ENCODE measurements at regions not wholly inside any gene's neighbourhood (a gene's known extent, or its start where the extent isn't known, plus 50 kb on each side); places are given as distances from the start of the nearest gene placed in this dataset.
A peak's percentile ranks its signal among the peaks of the same experiment; 100 is the strongest.
"Not testable (repeated sequence)": the region's sequence is repeated elsewhere in the genome, so short reads cannot be mapped to it uniquely, and the experiment has no call there.

DNA sequence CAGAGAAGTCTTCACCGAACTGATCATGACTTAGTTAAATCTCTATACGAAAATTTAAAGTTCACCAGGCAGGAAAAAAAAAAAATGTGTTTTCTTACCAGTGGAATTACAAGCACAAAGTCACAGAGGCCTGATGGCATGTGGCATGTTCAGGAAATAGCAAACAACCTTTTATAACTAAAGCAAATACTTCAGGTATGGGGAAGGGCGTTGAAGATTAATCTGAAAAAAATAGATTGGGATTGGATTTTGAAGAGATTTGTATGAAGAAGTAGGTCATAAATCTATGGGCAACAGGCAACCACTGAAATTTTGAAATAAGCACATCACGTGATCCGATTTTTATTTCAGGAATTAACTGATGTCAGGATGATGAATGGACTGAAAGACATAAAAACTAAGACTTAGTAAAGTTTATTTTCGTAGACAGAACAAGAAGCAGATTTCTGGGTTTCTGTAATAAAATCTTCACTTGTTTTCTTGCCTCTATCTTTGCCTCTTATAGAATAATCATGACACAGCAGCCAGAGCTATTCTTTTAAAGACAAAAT is 295.9 kb upstream of the ADGRL4 start:
- DNase-seq: no peak

DNA sequence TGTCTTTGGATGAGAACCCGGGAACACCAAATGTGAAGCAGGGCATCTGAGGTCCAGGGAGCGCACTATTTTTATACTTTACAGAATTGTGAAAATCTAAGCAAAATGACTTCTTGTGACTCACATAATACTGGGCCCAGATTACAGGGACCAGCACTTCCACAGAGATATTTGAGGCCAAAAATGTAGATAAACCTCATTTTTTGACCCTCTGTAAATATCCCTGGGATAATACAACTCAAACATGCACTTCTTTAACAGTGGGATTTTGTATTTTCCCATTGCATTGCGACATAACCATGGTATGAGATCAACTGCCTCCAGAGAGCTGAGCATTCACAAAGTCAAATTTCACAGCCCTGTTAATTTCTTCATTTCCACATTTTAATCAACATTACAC is 289.4 kb upstream of the ADGRL4 start:
- no peak for DNase-seq

DNA sequence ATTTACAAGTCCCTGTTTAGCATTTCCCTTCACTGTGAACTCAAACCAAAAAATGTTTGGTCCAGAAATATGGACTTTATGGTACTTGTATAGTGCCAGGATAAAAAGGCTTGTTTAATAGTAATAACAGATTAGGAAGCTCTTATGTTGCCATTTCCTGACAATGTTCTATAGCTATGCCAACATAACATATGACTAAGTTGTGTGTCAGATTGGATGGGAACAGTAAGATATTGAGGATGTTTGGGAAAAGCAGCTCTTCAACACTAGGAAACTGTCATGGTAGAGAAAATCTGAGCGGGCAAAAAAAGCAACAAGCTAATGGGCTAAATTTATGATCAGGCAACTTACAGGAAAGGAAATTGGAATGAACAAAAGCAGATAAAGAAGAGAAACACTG is 287.1 kb upstream of the ADGRL4 start:
- DNase-seq: no peak

DNA sequence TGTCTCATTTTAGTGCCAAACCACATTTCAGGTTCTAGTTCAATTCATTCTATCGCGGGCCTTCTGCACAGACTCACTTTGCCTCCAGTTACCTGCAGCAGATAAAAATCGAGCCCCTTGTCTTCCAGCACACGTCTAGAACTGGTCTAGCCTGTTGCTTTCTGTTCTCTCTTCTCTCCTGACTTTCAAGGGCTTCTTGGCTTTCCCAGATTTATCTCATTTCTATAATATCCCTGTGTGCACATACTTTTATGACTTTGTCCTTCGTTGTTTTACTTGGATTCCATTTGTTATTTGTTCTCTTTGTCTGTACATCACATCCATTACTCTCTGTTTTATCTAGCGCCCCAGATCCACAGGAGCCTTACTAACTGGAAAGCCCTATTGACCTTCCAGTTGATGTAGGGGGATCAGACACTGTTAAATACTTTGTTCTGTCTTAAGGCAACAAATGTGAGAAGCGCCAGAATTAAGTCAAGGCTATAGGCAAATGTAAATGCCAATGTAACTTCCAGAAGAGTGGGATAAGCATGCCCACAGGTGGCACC is 284.5 kb upstream of the ADGRL4 start:
- no peak for DNase-seq

DNA sequence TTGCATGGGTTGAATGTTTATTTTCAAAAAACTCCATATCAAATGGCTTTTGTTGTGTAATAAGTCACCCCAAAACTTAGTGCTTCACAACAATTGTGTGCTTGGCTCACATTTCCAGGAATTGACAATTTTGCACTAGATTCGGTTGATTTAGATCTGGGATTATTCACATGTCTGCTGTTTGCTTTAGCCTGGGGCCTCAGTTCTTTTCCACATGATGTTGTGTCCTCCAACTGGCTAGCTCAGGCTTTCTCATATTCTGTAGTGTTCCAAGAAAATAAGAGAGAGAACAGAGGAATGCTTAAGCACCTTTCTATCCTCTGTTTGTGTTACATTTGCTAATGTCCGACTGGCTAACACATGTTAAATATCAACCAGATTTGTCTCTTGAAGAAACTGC is 281.5 kb upstream of the ADGRL4 start:
- DNase-seq: no peak

DNA sequence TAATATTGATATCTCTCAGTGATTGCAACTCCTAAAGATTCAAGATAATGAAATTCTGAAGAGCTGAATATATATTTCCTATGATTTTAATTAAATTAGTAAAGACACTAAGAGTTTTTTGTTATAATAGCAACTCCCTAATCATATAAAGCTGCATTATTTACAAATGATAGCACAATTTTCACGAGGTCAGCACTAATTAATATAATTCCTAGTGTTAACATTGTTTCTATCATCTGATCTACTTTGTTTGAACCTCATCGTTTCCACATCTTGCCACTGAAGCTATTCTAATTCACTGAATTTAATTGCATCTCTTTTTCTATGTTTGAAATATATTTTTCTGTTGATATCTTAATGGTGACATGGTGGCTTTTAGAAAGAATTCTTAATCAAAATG is 279.1 kb upstream of the ADGRL4 start:
- DNase-seq: no peak

DNA sequence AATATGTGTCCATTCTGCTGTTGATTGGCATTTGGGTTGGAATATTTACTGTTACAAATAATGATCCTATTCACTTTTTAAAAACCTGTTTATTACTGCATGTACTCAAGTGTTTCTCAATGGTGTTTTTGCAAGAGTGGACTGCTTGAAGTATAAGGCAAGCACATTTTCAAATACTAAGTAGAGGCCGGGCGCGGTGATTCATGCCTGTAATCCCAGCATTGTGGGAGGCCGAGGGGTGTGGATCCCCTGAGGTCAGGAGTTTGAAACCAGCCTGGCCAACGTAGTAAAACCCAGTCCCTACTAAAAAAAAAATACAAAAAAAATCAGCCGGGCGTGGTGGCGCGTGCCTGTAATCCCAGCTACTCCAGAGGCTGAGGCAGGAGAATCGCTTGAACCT is 276.9 kb upstream of the ADGRL4 start:
- no peak for DNase-seq

DNA sequence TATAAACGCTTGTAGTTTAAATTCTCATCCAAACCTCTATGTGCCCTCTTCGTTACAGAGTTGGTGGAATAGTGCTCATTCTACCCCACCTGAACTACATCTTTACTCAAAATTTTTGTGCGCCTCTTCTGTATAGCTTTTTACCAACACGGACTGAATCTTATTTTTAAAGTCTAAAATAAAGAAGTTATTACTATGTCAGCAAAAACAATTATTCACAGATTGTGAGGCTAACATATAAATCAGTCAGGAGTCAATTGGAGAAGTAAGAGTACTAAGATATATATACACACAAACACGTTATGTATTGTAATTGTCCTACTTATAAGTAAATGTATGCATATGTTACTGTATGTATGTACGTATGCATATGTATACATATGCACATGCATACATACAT is 274.9 kb upstream of the ADGRL4 start:
- no peak for DNase-seq

DNA sequence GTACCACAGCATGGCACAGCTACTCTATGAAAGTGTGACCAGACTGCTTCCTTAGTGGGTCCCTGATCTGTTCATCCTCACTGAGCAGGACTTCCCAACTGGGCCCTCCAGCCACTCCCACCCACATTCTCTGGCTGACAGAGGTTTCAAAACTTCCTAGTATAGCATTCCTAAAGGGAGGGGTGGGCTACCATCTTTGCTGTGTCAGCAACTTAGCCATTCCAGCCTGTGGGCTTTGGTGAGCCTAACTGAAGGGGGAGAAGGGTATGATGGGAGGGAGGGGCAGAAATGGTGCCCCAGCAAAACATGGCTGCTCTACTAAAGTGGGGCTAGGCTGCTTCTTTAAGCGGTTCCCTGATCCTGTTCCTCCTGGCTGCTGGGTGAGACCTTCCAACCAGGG is 265.2 kb upstream of the ADGRL4 start:
- DNase-seq: peak; percentile 46

DNA sequence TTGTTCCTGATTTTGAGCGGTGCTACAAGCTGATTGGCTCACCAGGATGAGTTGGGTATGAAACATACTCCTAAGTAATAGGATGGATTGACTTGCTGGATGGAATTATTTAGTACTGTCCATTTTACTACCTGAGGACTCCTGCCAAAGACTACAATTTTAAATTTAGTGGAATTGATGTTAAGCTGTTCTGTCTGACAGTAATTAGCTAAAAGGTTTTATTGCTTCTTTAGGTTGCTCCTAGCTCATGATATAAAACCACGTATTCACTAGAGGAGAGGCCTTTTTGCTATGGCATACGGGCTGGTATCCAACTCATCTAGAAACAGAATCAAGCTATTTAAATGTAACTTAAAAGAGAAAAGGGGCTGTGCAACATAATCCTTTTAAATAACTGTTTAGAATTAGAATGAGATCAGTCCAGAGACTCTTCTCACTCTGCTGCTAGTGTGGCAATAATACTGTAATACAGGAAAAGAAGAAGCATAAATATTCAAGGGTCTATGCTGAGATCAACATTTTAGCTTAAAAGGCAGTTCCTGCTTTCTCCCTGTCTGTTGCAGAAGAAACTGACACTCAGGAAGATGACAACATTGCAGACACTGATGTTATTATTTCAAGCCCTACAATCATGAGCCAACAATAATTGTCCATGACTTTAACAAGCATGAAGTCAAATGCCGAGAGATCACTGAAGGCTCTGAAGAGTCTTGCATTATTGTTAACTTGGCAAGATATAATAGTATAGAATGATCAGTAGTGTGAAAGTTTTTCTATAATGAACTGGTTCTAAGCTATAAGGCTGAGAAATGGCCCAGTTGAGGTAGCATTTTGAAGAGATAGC is 258.7 kb upstream of the ADGRL4 start:
- no peak for DNase-seq

DNA sequence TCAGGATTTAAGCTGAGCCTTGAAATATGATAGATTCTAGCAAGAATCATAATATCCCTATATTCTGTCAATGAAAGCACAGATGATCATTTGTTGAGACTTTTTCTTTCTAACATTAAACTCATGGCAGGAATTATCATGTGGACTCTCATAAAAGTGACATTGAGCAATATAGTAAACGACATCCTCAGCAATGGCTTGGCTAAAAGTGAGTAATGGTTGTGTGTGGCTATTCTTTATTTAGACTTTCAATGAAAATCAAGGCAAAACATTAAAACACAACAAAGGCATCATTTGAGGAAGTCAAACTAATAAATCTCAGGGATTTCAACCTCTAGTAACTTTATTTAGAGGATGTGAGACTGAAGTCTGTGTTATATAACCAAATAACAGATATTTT is 257.8 kb upstream of the ADGRL4 start:
- no peak for DNase-seq

DNA sequence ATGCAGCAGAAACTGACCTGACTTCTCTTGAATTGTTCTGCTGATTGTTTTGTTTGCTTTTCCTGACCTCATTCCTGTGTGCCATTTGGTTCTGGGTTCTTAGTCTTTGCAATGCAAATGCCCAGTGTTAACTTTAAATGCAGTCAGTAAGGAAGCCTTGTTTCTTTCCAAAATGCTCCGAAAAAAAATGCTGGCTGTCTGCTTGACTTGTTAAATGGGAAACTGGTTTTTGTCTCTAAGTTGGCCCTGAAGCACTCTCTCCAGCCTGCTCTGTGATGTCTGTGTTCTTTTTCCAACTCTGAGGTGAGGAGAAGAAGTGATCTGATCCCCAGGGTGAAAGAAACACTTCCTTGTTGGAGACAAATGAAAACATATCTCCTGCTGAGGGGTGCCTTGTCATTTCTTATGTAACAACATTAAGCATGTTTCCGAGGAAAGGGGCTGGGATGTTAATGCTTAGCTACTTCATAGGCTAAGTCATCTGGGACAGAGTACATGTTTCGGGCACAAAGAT is 256.3 kb upstream of the ADGRL4 start:
- DNase-seq: no peak

DNA sequence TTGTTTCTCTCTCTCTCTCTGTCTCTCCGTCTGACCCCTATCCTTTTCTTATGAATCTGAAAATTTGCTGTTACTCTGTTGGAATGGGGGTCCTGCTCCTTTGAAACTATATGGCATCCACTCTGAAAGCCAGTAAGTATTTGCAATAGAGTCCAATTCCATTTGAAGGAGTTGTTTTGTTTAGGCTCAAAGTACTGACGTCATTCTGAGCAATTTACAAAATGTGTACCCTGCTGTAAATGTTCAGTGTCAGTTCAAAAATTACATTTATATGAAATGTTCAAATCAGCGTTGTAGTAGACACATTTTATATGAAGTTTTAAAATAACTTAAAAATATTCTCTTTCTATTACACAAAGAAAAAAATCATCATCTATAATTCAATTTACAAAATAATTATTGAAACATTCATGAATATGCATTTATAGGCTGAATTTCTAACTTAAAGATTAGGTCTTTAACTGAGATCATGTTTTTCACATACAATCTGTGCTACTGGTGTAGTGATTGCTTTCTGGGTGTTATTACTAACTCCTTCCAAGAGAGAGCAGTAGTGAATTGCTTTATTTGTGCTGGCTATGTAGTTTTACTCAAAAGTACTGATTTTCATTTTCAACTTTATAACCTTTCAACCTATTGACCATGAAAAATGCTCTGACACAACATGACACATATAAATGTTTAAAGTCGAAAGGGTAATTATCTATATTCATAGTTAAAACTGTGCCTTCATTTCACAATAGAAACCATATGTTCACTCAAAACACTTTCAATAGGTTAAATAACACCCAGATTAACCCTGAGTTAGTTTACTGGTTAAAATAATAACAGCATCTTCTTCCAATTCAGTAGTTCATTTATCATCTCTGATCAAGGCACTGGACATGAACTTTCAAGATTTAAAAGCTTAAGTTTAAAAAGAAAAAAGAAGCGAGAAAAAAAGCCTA is 253.1 kb upstream of the ADGRL4 start:
- no peak for DNase-seq

DNA sequence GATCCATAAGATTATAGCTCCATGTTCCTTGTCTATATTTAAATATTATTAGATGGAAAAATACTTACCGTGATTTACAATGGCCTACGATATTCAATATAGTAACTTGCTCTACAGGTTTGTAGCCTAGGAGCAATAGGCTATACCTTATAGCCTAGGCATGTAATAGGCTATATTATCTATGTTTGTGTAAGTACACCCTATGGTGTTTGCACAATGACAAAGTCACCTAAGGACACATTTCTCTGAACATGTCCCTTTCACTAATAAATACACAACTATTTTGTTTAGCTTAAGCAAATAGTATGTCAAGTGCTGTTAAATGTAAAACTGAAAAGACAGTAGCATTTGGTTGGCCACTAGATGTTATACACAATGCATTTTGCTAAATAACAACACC is 248.9 kb upstream of the ADGRL4 start:
- no peak for DNase-seq

DNA sequence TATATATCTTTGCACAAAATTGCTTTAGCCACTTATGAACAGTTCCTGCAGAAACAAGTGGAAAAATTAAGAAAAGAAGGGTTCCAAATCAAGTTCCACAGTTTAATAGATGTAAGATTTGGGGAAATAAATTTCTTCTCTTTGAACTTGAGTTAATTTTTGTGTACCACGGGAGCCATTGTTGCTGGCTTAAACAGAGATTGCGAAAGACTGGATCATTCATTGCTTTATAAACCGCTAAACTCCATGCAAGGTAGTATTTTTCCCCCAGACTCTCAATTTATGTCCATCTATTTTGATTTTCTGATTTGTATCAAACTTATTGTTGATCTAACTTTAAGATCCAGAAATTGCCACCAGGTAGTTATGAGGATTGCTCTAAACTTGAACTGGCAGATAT is 246.1 kb upstream of the ADGRL4 start:
- DNase-seq: no peak

DNA sequence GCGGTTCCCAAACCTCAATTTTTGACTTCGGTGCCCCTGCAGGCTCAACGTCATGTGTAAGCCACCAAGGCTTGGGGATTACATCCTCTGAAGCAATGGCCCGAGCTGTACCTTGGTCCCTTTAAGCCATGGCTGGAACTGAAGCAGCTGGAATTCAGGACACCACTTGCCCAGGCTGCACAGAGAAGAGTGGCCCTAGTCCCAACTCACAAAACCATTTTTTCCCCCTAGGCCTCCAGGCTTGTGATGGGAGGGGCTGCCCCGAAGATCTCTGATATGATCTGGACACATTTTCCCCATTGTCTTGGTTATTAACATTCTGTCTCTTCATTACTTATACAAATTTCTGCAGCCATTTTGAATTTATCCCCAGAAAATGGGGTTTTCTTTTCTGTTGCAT is 233.3 kb upstream of the ADGRL4 start:
- DNase-seq: no peak

DNA sequence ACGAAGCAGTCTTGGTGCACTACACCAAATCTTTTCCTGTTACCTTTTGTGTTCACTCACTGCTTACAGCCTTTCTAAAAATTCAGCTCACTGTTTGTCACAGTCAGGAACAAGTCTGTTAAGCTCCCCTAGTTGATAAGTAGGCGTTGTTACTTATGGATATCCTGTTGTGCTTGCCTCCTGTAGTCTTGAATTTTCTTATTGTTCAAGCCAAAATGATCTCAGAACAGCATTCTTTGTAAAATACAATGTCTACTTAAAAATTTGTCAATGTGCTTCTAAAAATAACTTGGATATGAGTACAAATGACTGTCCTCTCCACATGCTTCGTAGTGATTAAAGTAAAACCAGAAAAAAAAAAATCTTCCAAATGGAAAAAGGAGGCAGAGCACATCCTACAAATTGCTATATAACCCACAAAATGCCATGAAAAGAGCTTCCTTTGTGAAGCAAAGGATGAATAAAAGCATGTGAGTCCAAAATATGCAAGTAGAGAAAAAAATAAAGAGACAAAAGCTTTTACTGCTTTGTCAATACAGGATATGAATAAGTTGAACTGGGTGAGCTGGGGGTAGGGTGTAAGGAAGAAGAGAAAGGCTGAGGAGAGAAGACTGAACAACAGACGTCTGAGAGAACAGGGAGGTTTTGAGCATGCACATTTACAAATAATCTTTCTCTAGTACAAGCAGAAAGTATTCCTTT is 228.9 kb upstream of the ADGRL4 start:
- no peak for DNase-seq

DNA sequence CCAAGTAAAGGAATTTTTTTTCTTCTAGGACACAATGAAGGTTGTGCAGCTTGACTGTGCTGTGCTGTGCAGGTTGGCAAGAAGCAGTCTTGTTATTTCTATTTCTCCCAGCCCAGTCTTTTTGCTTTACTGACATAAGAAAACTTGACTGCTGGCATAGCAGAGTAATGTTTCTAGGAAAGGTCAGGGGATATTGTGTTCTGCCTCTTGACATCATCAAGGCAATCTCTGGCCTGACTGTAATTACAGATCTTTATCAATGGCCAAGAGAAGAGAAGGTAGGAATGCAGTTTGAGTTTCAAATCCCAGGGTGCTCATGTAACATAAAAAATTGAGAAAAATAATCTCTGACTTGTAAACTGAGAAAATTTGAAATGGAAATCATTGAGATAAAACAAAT is 226.3 kb upstream of the ADGRL4 start:
- no peak for DNase-seq

DNA sequence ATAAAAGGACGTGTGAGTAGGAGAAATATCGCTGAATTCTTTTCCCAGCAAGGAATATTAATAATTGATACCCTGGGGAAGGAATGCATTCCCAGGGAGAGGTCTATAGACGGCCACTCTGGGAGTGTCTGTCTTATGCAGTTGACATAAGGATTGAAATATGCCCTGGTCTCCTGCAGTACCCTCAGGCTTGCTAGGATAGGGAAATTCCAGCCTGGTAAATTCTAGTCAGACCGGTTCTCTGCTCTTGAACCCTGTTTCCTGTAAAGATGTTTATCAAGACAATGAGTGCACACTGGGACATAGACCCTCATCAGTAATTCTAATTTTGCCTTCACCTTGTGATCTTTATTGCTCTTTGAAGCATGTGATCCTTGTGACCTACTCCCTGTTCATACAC is 224.2 kb upstream of the ADGRL4 start:
- DNase-seq: not testable (repeated sequence)

DNA sequence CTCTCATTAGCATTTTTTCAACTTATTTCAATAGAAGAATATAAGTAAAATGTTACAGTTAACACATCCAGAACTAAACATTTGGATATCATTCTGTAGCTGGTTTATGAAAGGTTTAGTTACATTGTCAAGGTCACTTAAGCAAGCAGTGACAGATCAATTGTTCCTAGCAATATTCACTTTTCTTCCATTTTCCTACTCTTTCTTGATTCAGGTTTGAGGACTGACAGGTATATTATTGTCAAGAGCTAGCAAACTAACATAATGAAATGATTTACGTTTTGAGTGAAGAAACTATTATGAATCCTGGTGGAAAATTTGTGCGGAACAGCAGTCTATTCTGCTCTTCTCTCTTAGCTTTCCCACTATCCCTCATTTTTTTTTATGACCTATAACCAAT is 220.4 kb upstream of the ADGRL4 start:
- DNase-seq: no peak

DNA sequence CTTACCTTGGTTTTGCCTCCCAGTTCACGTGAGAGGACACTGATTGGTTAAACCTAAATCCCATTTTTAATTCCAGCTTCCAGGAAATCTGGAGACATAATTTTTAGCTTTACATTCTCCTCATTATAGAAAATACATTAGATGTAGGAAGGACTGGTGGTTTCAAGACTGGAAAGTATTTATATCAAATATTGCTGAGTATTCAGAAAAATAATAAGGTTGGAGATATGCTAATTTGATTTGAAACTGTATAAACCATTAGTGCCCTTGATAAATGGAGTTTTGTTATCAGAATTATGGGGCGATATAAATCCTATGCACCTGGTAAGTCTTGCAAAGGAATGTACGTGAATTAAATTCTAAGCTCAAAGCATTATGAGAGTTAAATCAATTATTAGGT is 218.0 kb upstream of the ADGRL4 start:
- no peak for DNase-seq

DNA sequence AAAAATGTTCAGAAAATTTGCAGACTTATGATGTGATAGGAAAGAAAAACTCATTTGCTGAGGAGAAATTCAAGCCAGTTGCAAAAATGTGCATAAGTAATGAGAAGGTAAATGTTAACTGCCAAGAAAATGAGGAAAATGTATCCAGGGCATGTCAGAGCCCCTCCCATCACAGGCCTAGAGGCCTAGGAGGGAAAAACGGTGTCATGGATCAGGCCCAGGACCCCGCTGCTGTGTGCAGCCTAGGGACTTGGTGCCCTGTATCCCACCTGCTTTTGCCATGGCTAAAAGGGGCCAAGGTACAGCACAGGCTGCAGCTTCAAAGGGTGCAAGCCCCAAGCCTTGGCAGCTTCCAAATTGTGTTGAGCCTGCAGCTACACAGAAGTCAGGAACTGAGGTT is 214.0 kb upstream of the ADGRL4 start:
- DNase-seq: no peak

DNA sequence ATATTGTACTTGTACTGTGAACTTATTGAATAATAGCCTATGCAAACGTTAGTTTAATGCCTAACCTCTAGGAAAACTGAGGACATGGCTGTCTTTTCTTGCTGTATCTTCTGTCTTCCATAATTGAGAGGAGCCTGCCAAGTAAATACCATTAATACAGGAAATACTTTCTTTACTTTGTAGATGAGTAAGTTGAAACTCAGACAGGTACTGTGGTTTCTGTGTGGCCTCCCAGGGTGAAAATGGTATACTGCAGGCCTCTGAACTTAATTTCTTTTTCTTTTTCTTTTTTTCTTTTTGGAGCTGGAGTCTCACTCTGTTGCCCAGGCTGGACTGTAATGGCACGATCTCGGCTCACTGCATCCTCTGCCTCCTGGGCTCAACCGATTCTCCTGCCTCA is 208.8 kb upstream of the ADGRL4 start:
- no peak for DNase-seq
